ENCODE measurements at regions not wholly inside any gene's neighbourhood (a gene's known extent, or its start where the extent isn't known, plus 50 kb on each side); places are given as distances from the start of the nearest gene placed in this dataset.

- H3K27me3 ChIP-seq: no peaks in the 10 kb centered on the region
- no peaks in the 10 kb centered on the region for H3K36me3 ChIP-seq
- 87 to 89% methylated on average over 4 of the region's 4 CpGs for WGBS, 2 donors
- intact Hi-C loops (cut with DNase I): no loop called here
- H3K9me3 ChIP-seq: no peaks in the 10 kb centered on the region
- no peak overlapping the region for H3K4me3 ChIP-seq (replicated peaks in 1 of 3)
- DNase-seq: no peak
- TF ChIP-seq POLR2A (IDR thresholded peaks at IDR 0.05): no peak
- no peak for TF ChIP-seq CTCF (IDR thresholded peaks at IDR 0.05)
- no peak overlapping the region for H3K27ac ChIP-seq
- H3K4me1 ChIP-seq: peaks cover 0 to 6% of the 10 kb centered on the region in 2 donors
These were observed 106.3 kb upstream of the GATA6 start for GRCh38 chr18:22063102-22063501.

GRCh38 chr18:22063672-22064071 is 105.7 kb upstream of the GATA6 start:
- H3K9me3 ChIP-seq: no peaks in the 10 kb centered on the region
- no peak overlapping the region for H3K27ac ChIP-seq
- intact Hi-C loops (cut with DNase I): no loop called here
- TF ChIP-seq CTCF (IDR thresholded peaks at IDR 0.05) (no peak), POLR2A (IDR thresholded peaks at IDR 0.05) (no peak)
- no peaks in the 10 kb centered on the region for H3K36me3 ChIP-seq
- DNase-seq: no peak
- peaks cover 0 to 6% of the 10 kb centered on the region in 2 donors for H3K4me1 ChIP-seq
- no peaks in the 10 kb centered on the region for H3K27me3 ChIP-seq
- H3K4me3 ChIP-seq (replicated peaks in 1 of 3): no peak overlapping the region
- 91 to 95% methylated on average over 3 of the region's 3 CpGs for WGBS, 2 donors

GRCh38 chr18:22064581-22064980 is 104.8 kb upstream of the GATA6 start:
- TF ChIP-seq CTCF (IDR thresholded peaks at IDR 0.05) (no peak), POLR2A (IDR thresholded peaks at IDR 0.05) (no peak)
- Histone ChIP-seq H3K27ac (no peak overlapping the region), H3K27me3 (no peaks in the 10 kb centered on the region), H3K4me1 (peaks cover 0 to 6% of the 10 kb centered on the region in 2 donors), H3K36me3 (no peaks in the 10 kb centered on the region), H3K4me3 (replicated peaks in 1 of 3) (no peak overlapping the region), H3K9me3 (no peaks in the 10 kb centered on the region)
- DNase-seq: no peak
- WGBS, 2 donors: 78 to 93% methylated on average over 7 of the region's 7 CpGs
- intact Hi-C loops (cut with DNase I): no loop called here

GRCh38 chr18:22065311-22065710 is 104.1 kb upstream of the GATA6 start:
- H3K4me1 ChIP-seq: peaks cover 0 to 6% of the 10 kb centered on the region in 2 donors
- H3K9me3 ChIP-seq: no peaks in the 10 kb centered on the region
- WGBS, 2 donors: 51 to 62% methylated on average over 5 of the region's 5 CpGs
- no peak for DNase-seq
- intact Hi-C loops (cut with DNase I): no loop called here
- no peak overlapping the region for H3K4me3 ChIP-seq (replicated peaks in 1 of 3)
- no peaks in the 10 kb centered on the region for H3K36me3 ChIP-seq
- no peaks in the 10 kb centered on the region for H3K27me3 ChIP-seq
- TF ChIP-seq CTCF (IDR thresholded peaks at IDR 0.05) (no peak), POLR2A (IDR thresholded peaks at IDR 0.05) (no peak)
- H3K27ac ChIP-seq: no peak overlapping the region

GRCh38 chr18:22066083-22066485 is 103.3 kb upstream of the GATA6 start:
- H3K9me3 ChIP-seq: no peaks in the 10 kb centered on the region
- intact Hi-C loops (cut with DNase I): no loop called here
- TF ChIP-seq CTCF (IDR thresholded peaks at IDR 0.05) (no peak), POLR2A (IDR thresholded peaks at IDR 0.05) (no peak)
- DNase-seq: no peak
- no peaks in the 10 kb centered on the region for H3K27me3 ChIP-seq
- no peak overlapping the region for H3K27ac ChIP-seq
- no peaks in the 10 kb centered on the region for H3K4me1 ChIP-seq
- H3K36me3 ChIP-seq: no peaks in the 10 kb centered on the region
- H3K4me3 ChIP-seq (replicated peaks in 1 of 3): no peak overlapping the region
- 93 to 95% methylated on average over 9 of the region's 9 CpGs for WGBS, 2 donors

All from thyroid gland (tissue), 4 donors.